ENCODE measurements at regions not wholly inside any gene's neighbourhood (a gene's known extent, or its start where the extent isn't known, plus 50 kb on each side); places are given as distances from the start of the nearest gene placed in this dataset.
"Not testable (repeated sequence)": the region's sequence is repeated elsewhere in the genome, so short reads cannot be mapped to it uniquely, and the experiment has no call there.

DNA sequence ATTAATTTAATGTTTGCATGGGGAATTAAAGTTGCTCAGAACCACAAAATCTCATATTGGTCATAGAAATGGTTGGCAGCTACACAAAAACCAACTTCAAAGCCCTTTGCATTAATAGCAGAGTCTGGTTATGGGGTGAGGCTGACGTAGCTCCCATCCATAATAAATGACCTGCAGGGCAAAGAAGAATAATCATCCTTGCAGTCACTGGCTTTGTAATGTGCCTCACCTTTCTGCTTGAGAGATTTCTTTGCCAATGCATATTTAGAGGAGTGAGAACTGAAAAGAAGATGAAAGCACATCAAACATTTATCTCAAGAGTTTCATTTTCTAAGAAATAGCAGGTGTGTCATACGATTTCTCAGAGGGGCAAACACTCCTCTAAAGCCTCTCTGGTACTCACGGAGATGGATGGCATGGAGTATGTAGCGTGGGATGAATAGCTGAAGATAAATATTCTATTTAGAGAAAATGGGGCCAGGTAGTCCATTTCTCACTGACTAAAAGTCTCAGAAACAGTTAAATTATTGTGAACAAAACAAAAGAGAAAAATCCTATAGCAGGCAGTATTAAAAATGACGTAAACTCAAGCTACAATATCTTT lies 1491.9 kb downstream of the FAM181B start:
- no peak for DNase-seq

DNA sequence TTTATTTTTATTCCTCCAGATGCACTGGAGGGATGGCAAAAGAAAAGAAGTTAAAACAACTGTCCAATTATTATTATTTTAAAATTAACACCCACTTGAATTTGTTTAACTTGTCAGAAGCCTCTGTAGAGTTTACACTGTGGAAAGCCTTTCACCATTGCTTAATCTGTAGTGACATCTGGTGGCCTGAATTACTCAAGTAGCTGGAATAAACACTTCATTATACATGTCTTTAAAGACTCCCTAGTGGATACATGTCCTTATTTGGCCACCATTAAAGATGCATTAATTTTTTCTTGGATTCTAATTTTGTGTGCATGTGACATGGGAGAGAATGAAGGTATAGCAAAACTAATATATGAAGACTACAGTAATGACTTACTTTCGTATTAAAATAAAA lies 1496.5 kb downstream of the FAM181B start:
- DNase-seq = no peak

DNA sequence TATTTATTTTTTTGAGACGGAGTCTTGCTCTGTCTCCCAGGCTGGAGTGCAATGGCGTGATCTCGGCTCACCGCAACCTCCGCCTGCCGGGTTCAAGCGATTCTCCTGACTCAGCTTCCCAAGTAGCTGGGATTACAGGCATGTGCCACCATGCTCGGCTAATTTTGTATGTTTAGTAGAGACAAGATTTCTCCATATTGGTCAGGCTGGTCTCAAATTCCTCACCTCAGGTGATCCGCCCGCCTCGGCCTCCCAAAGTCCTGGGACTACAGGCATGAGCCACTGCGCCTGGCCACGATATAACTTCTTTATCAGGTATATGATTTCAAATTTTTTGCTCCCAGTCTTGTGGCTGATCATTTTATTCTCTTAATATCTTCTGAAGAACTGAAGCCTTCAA lies 1506.3 kb downstream of the FAM181B start:
- not testable (repeated sequence) for DNase-seq

DNA sequence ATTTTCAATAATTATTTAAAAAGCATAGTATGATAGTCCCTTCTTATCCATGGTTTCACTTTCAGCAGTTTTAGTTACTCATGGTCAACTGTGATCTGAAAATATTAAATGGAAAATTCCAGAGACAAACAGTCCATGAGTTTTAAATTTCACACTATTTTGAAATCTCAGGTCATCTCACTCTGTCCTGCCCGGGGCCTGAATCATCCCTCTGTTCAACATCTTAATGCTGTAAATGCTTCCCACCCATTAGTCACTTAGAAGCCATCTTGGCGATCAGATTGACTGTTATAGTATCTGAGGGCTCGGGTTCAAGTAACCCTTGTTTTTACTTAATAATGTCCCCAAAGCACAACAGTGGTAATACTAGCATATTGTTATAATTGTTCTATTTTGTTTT lies 1509.3 kb downstream of the FAM181B start:
- DNase-seq = no peak

DNA sequence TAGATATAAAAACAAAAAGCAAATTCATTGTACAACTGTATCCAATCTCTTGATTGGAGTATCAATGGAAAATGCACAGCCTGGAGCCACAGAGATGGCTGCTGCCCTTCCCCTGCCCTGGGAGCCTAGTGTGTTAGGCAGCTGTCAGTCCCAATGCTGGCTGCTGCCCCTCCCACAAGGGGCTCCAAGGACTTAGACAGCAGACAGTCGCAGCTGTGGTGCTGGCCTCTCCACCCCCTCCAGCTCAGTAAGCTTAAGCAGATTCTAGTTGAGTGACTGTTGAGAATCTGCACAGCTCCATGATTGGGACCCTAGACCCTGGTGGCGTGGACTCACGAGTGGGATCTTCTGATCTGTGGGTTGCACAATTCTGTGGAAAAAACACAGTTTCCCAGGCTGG lies 1511.2 kb downstream of the FAM181B start:
- no peak for DNase-seq

DNA sequence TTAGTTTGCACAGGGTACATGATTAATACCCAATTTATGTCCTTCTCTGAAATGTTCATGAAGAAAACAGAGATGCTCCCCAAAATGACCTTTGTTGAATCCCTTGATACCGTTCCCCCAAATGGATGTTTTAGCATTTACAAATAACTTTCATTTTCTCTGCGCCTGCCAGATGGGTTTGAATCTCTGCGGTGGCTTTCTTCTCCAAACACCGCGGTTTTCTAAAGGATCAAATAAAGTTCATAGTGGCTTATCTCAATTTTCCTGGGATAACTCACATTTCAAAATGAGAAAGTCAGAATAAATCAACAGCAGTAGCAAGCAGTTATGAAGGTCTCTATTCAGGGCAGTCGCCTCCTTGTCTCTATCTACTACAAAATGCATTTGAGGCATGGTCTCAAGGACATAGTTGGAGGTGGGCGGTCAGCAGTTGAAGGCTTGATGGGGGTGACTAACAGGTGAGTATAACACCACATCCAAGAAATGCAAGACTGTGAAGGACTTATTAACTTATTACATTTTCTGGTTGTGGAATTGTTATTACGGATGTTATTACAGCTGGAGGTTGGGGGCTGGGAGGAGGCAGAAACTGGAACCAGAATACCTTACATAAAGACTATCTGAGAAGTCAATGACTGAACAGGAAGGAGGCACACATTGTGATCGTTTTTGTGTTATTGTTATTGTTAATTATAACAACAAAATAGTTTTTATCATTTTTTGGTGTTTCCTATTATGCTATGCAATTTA lies 1513.3 kb downstream of the FAM181B start:
- DNase-seq = no peak

DNA sequence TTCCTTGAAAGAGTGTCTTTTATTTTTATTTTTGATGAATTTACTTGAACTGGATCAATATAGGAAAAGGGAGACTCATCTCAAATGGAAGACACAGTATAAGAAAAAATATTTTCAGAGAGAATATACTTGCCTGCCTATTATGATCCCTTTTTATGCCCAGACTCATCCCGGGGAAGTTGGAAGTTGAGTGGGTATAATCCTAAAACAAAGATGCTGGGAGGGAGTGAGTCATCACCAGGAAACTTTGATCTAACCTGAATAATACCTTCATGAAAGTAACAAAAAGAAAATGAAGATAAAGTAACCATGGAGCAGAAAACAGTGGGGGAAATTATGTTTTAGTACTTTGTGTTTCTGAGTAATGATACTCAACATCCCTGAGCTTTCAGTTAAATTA lies 1514.0 kb downstream of the FAM181B start:
- no peak for DNase-seq

DNA sequence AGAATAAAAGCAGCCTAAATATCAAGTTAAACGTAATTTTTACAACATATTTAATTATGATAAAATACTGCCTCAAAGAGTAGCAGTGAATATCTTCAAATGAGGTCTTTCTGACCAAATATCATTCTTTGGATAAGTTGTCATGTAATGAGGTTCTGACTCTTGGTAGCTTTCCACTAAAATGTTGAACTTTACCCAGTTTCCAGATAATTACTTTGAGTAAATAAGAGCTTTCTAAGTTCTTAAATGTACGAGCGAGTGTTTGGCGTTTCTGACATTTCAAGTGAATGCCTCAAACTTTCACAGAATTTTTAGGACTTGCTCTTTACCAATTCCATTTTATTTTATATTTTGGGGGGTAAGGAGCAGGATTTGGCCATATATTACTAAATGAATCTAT lies 1515.2 kb downstream of the FAM181B start:
- no peak for DNase-seq

DNA sequence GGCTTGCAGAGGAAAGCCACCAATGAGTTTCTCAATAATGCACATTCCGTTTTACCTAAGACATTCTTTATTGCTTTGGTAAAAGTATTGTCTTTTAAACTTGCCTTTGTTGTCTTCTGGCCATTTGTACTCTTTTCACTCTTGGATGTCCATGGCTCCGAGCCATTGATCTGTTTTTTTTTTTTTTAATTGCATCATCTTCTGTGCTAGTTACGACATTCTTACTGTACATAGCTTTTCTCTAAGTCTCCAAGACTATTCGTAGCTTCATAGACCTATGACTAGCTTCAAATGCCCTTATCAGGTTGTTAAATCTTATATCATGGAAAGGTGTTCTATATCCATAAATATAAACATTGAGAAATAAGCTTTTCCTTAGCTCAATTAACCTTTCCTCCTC lies 1522.6 kb downstream of the FAM181B start:
- DNase-seq = no peak

DNA sequence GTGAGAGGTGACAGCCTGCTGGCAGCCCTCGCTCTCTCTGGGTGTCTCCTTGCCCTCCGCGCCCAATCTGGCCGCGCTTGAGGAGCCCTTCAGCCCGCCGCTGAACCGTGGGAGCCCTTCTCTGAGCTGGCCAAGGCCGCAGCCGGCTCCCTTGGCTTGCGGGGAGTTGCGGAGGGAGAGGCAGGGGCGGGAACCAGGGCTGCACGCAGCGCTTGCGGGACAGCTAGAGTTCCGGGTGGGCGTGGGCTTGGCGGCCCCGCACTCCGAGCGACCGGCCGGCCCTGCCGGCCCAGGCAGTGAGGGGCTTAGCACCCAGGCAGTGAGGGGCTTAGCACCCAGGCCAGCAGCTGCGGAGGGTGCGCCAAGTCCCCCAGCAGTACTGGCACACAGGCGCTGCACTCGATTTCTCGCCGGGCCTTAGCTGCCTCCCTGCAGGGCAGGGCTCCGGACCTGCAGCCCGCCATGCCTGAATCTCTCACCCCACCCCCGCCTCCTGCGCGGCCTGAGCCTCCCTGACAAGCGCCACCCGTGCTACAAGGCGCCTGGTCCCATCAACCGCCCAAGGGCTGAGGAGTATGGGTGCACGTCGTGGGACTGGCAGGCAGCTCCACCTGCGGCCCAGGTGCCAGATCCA lies 1526.1 kb downstream of the FAM181B start:
- no peak for DNase-seq

DNA sequence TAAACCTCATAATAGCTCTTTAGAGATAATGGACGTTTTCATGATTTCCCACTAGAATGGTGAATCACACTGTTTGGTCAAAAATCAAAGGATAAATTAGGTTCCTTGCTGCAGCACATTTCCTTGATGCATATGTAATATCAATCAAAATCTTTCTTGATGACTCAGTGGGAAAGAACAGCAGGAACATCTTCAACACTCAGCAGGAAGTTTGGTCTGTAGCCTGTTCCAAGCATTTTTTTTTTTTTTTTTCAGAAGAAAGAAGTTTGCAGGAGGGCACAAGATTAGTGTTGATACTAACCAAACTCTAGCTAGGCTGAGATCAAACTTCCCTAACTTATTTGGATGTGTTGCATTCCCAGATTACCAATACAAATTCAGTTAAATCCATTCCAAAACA lies 1529.8 kb downstream of the FAM181B start:
- no peak for DNase-seq

DNA sequence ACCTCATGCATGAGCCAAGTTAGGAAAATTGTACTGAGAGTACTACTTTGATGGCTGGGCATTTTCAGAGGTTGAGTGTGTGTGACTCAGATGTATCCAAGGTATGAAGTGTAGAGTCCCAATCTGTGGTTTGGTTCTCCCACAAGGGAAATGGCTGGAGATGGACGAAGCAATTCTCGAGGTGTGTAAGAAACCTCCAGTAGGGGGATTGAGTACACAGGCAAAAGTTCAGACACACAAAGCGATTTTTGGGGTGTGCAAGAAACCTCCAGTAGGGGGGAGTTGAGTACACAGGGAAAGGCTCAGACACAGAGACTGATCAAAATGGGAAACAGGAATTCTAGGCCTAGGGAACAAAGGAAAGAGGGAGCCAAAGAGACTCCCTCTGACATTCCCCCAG lies 1536.3 kb downstream of the FAM181B start:
- DNase-seq = no peak

DNA sequence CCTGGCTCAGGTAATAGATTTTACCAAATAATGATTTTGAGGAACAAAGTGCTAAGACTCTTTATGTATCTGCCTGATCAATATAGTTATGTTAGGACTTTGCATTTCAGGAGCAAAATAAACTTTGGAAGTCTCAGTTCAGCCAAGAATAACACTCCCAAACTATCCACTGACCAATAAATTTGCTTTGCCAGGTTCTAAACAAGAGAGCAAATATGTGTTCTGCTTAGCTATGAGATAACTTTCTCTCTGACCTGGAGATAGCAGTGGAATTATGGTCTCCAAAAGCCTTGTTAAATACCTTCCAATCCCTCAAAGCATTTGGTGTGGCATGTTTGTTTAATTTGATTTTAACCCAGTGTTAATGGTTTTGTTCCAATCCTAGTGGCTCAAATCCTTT lies 1541.1 kb downstream of the FAM181B start:
- no peak for DNase-seq

DNA sequence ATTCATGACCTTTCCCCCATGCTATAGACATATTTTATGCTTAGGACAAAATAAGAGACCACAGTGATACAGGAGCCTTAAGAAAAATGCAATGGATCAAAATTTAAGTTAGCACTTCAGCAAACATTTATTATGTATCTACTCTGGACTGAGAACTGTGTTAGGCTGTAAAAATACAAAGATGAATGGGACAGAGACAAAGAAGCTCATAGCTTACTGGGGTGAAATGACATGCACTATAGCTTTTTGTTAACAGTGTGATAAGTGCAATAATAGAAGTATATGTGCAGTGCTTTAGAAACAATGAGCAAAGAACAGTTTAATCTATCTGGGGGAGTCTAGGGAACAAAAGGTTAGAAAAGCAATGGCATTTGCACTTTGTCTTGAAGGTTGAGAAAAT lies 1543.1 kb downstream of the FAM181B start:
- no peak for DNase-seq

DNA sequence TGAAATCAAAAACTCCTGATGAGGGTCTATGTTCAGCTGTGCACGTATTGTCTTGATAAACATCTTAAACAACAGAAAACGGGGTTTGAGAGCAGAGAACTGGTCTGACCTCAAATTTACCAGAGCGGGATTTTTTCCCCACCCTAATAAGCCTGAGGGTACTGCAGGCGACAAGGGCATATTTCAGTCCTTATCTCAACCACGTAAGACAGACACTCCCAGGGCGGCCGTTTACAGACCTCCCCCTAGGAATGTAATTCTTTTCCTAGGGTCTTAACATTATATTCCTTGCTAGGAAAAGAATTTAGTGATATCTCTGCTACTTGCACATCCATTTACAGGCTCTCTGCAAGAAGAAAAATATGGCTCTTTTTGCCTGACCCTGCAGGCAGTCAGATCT lies 1546.6 kb downstream of the FAM181B start:
- not testable (repeated sequence) for DNase-seq

DNA sequence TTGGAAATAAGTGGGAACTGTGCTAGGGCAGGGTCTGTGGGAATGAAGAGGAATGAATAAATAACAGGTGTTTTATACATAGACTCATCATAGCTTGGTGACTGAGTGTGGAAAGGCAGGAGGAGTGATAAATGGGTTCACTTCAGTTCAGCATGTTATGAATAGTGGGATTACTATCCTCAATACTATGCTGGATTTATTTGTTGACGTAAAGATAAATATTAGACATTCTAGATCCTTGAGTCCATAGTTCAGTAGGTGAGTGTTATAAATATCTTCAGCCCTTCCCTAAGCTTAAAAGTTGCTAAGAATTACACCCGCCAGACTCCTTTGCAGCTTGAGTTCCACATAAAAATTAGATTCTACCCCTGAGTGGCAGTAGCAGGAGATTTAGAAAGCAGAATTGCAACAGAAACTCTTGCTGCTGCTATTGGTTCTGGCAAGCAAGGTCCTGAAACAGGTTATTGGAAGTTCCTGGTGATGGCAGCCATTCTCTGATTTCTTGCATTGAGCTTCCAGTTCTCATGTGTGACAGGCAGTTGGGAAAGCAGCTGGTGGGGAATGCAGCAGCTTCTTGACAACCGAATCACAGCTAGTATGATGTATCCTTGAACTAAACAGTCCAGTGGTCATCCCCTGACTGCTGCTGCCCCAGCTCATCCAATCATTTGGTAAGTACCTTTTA lies 1558.9 kb downstream of the FAM181B start:
- DNase-seq = no peak

DNA sequence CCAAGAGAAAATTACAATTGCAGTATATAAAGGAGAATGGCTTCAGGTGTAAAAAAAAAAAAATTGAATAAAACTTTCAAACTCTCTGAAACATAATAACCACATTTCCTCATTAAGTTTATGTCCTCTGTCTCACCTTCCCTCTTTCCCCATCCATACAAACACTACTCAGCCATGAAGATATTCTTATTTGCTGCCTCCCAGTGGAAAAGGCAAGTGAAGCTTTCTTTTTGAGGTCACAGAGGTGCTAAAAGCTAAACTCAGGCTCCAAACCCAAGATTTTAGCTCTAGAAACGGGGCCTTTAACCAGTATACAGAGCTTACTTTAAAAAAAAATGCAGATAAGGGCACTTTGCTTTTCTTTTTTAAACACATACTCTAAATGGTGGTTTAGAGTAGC lies 1568.5 kb downstream of the FAM181B start:
- DNase-seq = no peak

DNA sequence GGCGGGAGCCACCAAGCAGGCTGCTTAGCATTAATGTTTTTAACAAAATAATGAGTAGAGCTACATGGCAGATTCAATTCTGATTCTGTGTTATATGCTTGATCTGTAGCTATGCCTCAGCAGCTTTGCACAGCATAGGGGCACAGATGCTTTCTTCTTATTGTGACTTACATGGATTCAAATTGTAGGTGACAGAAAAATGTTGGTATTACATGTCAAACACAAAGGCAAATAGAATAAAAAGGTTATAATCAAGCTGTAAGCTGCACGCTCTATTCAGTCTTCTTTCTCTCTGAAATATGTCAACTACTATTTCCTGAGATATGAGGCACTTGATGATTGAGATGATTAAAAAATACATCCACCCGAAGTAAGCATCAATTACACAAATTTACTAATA lies 1573.8 kb downstream of the FAM181B start:
- no peak for DNase-seq

DNA sequence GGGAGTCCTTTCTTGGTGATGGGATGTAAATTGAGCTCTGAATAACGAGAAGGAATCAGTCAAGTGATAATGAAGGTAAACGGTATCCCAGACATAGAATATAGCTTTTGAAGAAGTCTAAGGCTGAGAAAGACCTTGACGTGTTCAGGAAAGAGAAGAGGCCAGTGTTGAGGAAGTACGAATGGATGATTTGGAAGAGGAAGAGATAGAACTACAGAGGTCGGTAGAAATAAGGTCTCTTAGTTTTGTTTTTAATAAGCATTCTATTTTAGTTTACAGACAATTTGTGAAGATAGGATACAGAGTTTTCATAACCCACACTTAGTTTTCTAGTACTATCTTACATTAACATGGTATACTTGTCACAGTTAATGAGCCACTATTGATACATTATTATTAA lies 1598.1 kb downstream of the FAM181B start:
- DNase-seq = no peak

DNA sequence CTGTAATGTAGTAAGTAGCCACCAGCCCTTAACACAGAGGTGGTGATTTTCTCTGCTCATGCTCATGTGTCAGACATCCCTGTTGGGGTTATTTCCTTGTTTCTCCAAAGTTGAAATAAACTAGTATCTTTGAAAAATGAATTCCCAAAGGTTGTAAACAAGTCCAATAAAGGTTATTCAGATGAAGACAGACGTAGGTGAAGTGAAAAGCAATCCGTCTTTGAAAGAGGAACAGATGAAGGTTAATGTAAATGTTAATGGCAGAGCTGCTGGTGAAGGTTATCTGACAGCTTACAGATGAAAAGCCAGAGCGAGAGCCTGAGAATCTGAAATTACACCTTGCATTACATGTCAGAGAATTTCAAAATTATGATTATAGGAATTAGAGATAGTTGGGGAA lies 1604.0 kb downstream of the FAM181B start:
- no peak for DNase-seq

DNA sequence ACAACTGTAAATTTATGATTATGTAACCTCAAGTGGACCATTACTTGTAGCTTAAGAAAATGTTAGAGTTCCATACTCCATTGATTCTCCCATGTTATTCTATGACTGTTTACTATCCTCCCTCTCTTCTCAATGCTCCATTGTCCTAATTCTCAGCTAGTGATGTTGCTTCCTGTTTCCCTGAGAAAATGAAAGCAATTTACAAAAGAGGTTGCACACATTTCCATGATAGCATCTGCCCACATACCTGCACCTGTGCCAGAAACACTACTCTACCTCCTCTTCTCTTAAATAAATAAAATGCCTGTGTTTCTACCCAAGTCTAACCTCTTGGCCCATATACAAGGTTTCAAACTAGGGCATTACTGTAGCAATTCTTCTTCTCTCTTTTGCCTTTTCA lies 1620.9 kb downstream of the FAM181B start:
- DNase-seq = no peak

DNA sequence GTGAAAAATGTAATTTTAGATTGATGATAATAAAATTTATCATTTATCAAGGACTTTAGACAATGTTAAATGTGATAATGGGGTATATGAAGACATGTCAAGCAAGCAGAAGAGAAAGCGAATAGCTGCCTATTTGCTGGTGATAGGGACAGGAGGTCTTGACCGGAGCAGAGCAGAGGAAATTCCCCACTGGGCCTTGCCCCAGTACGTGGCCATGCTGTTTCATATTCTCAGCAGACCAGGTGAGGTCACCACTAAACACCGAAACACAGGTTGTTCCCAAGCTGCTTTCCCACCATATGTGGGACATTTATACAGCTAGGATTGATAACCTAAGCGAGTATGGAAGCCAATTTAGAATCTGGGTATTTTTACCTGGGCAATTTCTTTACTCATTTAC lies 1629.6 kb downstream of the FAM181B start:
- no peak for DNase-seq

DNA sequence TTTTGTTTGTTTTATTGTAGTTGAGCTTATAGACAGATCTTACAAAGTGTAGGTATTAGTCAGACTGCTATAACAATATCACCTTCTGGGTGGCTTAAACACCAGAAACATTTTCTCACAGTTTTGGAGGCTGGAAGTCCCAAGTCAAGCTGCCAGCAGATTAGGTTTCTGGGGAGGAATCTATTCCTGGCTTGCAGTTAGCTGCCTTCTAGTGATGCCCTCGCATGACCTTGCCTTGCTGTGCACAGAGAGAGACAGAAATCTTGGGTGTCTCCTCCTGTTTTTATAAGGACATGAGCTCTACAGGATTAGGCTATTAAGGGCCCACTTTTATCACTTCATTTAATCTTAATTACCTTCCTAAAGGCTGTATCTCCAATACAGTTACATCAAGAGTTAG lies 1635.2 kb downstream of the FAM181B start:
- DNase-seq = no peak

DNA sequence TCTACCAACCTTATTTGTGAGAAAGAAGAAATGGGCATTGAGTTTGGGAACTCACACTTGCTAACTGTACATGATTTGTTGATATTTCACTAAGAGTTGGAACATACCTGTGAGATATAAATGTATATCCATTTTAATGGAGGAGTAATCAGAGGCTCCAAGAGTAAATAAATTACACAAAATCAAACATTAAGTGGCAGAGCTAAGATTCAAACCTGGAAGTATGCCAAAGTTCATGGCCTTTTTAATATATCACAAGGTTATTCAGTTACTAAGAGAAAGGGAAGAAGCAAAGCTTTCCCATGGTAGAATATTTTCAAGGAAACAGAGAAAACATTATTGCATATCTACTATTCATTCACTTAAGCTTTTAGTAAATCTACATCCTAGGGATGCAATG lies 1641.1 kb downstream of the FAM181B start:
- no peak for DNase-seq

All from activated CD4-positive, alpha-beta T cell treated with anti-CD3 and anti-CD28 coated beads for 4 hours (primary cell).